HepG2 (cell line): ENCODE measurements at regions not wholly inside any gene's neighbourhood (a gene's known extent, or its start where the extent isn't known, plus 50 kb on each side); places are given as distances from the start of the nearest gene placed in this dataset.

Experiments used
- GABPA ChIP-seq, 2 experiments: IDR thresholded peaks; 2 replicates each; pipeline ENCODE4 v1.6.1; 2011 to 2016; ENCODE audit warnings: low read depth in 2 of 2, low read length in 1 of 2, missing biosample characterization in 1 of 2, missing genetic modification characterization in 1 of 2
- PAX8 ChIP-seq: sonication (generic); formaldehyde crosslinking; IDR thresholded peaks from 2 replicates; pipeline ENCODE4 v1.8.0; 2022; ENCODE audit warnings: mild to moderate bottlenecking, missing genetic modification reagents, borderline replicate concordance
- TF ChIP-seq, protein P1 (sequence below): sonication (generic); formaldehyde crosslinking; IDR thresholded peaks from 2 replicates; pipeline ENCODE4 v1.5.0; 2020; ENCODE audit warnings: mild to moderate bottlenecking, missing genetic modification reagents, moderate library complexity
- TF ChIP-seq, protein P2 (sequence below): sonication (generic); formaldehyde crosslinking; IDR thresholded peaks from 2 replicates; pipeline ENCODE4 v1.8.1; 2023; ENCODE audit warnings: mild to moderate bottlenecking, missing genetic modification reagents

DNA sequence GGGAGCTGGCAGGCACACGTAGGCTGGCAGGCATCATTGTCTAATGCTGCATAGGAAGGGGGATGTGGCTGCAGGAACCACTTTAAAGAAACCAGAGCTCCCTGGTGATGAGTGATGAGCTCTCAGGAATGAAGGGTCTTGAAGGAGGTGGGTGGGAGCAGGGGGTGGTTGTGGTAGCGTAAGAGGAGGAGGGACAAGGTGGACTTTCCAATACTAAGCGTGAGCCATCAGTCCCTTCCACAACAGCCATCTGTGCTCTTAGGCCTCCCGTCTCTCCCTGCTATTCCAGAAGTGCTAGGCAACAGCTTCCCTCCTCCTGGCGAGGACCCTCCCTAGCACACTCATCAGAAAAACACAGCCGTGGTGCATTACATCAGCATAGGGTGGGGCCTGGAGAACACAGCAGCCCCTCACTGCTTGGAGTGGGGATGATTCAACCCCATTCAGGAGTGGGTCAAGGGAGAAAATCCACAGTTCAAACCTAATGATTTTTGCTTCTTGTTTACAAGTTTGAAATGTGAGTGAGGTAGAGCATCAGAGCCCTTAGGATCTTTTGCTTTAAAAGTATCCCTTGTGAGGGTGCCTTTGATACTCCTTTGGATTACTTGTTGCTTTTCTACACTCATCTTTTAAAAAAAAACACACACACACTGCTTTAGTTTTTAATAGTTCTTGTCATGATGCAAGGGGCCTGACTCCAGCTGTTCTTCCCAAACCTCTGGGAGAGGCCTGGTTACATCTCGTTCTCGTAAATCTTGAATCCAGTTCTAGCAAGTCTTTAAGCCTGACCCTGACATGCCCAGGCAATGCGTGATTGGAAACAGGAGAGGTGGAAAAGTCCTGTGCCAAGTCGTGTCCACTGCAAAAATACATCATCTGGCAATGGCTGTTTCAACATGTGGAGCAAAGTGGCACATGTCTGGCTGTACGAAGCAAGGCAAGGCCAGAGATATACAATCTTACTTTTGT, 356.4 kb upstream of the DDHD1 start:
- TF ChIP-seq, protein P1, sequence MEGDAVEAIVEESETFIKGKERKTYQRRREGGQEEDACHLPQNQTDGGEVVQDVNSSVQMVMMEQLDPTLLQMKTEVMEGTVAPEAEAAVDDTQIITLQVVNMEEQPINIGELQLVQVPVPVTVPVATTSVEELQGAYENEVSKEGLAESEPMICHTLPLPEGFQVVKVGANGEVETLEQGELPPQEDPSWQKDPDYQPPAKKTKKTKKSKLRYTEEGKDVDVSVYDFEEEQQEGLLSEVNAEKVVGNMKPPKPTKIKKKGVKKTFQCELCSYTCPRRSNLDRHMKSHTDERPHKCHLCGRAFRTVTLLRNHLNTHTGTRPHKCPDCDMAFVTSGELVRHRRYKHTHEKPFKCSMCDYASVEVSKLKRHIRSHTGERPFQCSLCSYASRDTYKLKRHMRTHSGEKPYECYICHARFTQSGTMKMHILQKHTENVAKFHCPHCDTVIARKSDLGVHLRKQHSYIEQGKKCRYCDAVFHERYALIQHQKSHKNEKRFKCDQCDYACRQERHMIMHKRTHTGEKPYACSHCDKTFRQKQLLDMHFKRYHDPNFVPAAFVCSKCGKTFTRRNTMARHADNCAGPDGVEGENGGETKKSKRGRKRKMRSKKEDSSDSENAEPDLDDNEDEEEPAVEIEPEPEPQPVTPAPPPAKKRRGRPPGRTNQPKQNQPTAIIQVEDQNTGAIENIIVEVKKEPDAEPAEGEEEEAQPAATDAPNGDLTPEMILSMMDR: no peak
- no peak for TF ChIP-seq GABPA (IDR thresholded peaks at IDR 0.05; ENCODE audit: low read depth, low read length)
- TF ChIP-seq GABPA (CRISPR knock-in tag; IDR thresholded peaks at IDR 0.05; ENCODE audit: low read depth): no peak
- TF ChIP-seq, protein P2, sequence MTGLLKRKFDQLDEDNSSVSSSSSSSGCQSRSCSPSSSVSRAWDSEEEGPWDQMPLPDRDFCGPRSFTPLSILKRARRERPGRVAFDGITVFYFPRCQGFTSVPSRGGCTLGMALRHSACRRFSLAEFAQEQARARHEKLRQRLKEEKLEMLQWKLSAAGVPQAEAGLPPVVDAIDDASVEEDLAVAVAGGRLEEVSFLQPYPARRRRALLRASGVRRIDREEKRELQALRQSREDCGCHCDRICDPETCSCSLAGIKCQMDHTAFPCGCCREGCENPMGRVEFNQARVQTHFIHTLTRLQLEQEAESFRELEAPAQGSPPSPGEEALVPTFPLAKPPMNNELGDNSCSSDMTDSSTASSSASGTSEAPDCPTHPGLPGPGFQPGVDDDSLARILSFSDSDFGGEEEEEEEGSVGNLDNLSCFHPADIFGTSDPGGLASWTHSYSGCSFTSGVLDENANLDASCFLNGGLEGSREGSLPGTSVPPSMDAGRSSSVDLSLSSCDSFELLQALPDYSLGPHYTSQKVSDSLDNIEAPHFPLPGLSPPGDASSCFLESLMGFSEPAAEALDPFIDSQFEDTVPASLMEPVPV (CRISPR knock-in tag): no peak
- TF ChIP-seq PAX8 (CRISPR knock-in tag): no peak
